ENCODE measurements at regions not wholly inside any gene's neighbourhood (a gene's known extent, or its start where the extent isn't known, plus 50 kb on each side); places are given as distances from the start of the nearest gene placed in this dataset.
A peak's percentile ranks its signal among the peaks of the same experiment; 100 is the strongest.

- no peak for DNase-seq (ENCODE audit: low read depth)
These were observed 149.9 kb upstream of the TMC3 start for GRCh38 chr15:81523867-81524266.

GRCh38 chr15:81520480-81520879 lies 146.5 kb upstream of the TMC3 start:
- DNase-seq (ENCODE audit: low read depth), result no peak

GRCh38 chr15:81516461-81516860 lies 142.4 kb upstream of the TMC3 start:
- DNase-seq (ENCODE audit: low read depth), result peak; percentile 19

GRCh38 chr15:81516012-81516411 lies 142.0 kb upstream of the TMC3 start:
- DNase-seq (ENCODE audit: low read depth), result no peak

- DNase-seq (ENCODE audit: low read depth), result no peak
These were observed 140.7 kb upstream of the TMC3 start for GRCh38 chr15:81514725-81515124.

GRCh38 chr15:81511138-81511537 lies 137.1 kb upstream of the TMC3 start:
- DNase-seq (ENCODE audit: low read depth), result no peak

- no peak for DNase-seq (ENCODE audit: low read depth)
These were observed 133.8 kb upstream of the TMC3 start for GRCh38 chr15:81507831-81508230.

- DNase-seq (ENCODE audit: low read depth), result no peak
These were observed 132.9 kb upstream of the TMC3 start for GRCh38 chr15:81506936-81507335.

- no peak for DNase-seq (ENCODE audit: low read depth)
These were observed 132.1 kb upstream of the TMC3 start for GRCh38 chr15:81506071-81506470.

- peak; percentile 57 for DNase-seq (ENCODE audit: low read depth)
These were observed 130.3 kb upstream of the TMC3 start for GRCh38 chr15:81504170-81504905.

- no peak for DNase-seq (ENCODE audit: low read depth)
These were observed 128.4 kb upstream of the TMC3 start for GRCh38 chr15:81502439-81502838.

- no peak for DNase-seq (ENCODE audit: low read depth)
These were observed 126.1 kb upstream of the TMC3 start for GRCh38 chr15:81500081-81500480.

- no peak for DNase-seq (ENCODE audit: low read depth)
These were observed 124.3 kb upstream of the TMC3 start for GRCh38 chr15:81498294-81498693.

- DNase-seq (ENCODE audit: low read depth), result no peak
These were observed 123.2 kb upstream of the TMC3 start for GRCh38 chr15:81497238-81497637.

- DNase-seq (ENCODE audit: low read depth), result no peak
These were observed 121.9 kb upstream of the TMC3 start for GRCh38 chr15:81495780-81496467.

- DNase-seq (ENCODE audit: low read depth), result no peak
These were observed 119.1 kb upstream of the TMC3 start for GRCh38 chr15:81492969-81493645.

- no peak for DNase-seq (ENCODE audit: low read depth)
These were observed 118.4 kb upstream of the TMC3 start for GRCh38 chr15:81492331-81492968.

GRCh38 chr15:81491414-81492096 lies 117.5 kb upstream of the TMC3 start:
- peak; percentile 15 for DNase-seq (ENCODE audit: low read depth)

GRCh38 chr15:81485806-81486205 lies 111.8 kb upstream of the TMC3 start:
- no peak for DNase-seq (ENCODE audit: low read depth)

- DNase-seq (ENCODE audit: low read depth), result no peak
These were observed 110.3 kb upstream of the TMC3 start for GRCh38 chr15:81484086-81484955.

GRCh38 chr15:81483496-81483895 lies 109.5 kb upstream of the TMC3 start:
- DNase-seq (ENCODE audit: low read depth), result no peak
